GM10248 (cell line): ENCODE measurements at regions not wholly inside any gene's neighbourhood (a gene's known extent, or its start where the extent isn't known, plus 50 kb on each side); places are given as distances from the start of the nearest gene placed in this dataset.
"Not testable (repeated sequence)": the region's sequence is repeated elsewhere in the genome, so short reads cannot be mapped to it uniquely, and the experiment has no call there.

ENCODE experiments used
- CTCF ChIA-PET: fragments of 300-600 bp; sonication (Branson Sonifier 250); formaldehyde crosslinking; extraction: SDS; loops from one replicate; lab custom pipeline; 2021; ENCODE audit warnings: antibody characterized with exemption; lab: Yijun Ruan, JAX
- POLR2A ChIA-PET: fragments of 350-650 bp; sonication (Branson Sonifier 250); formaldehyde crosslinking; extraction: SDS; loops from one replicate; lab custom pipeline; 2020; ENCODE audit warnings: antibody characterized with exemption; lab: Yijun Ruan, JAX
- DNase-seq: peaks from one replicate; pipeline ENCODE4 v3.0.0; 2012; ENCODE audit errors: extremely low spot score
- CTCF ChIP-seq: IDR thresholded peaks from 2 replicates; pipeline ENCODE4 v1.5.1; 2012; ENCODE audit warnings: mild to moderate bottlenecking, low read depth; ENCODE audit errors: extremely low read depth, missing control alignments, control extremely low read depth

DNA sequence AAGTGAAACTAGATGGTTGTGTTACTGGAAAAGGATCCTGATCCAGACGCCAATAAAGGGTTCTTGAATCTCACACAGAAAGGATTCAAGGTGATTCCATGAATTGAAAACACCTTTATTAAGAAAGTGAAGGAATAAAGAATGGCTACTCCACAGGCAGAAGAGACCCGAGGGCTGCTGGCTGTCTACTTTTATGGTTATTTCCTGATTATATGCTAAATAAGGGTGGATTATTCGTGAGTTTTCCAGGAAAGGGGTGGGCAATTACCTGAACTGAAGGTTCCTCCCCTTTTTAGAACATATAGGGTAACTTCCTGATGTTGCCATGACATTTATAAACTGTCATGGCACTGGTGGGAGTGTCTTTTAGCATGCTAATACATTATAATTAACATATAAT, 50.9 kb upstream of the WARS2 start:
- no peak for TF ChIP-seq CTCF
- POLR2A ChIA-PET = no interaction called here
- no peak for DNase-seq
- CTCF ChIA-PET = no interaction called here

- DNase-seq = no peak
- ChIA-PET POLR2A (no interaction called here), CTCF (interaction anchor here (1.4 kb wide), 1 partner anchor 32 kb away, joined by 3 read pairs; no protein-coding TSS in a partner anchor)
- no peak for TF ChIP-seq CTCF
Measured at GRCh38 chr1:119204197-119204960, 63.9 kb upstream of the WARS2 start.

DNA sequence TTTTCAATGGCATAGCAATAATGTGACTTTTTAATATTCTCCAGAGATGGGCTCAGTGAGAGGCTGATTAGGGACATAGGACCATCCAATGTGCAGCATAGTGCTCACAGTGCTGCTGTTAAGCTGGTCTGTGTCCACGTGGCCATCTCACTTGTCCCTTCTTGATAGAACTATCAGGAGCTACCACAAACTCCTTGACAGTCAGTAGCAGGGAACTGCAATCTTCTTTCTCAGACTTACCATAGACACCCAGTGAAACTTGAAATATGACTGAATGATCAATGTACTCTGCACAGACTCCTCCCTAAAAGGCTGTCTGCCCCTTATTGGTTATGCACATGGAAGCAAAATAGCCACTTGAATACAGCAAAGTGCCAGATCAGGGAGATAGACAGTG, 64.5 kb upstream of the WARS2 start:
- CTCF ChIA-PET = interaction anchor here (1.4 kb wide), 1 partner anchor 31 kb away, joined by 3 read pairs; no protein-coding TSS in a partner anchor
- POLR2A ChIA-PET = no interaction called here
- TF ChIP-seq CTCF = no peak
- DNase-seq = no peak

GRCh38 chr1:119209061-119209460, 68.6 kb upstream of the WARS2 start:
- CTCF ChIA-PET = no interaction called here

DNA sequence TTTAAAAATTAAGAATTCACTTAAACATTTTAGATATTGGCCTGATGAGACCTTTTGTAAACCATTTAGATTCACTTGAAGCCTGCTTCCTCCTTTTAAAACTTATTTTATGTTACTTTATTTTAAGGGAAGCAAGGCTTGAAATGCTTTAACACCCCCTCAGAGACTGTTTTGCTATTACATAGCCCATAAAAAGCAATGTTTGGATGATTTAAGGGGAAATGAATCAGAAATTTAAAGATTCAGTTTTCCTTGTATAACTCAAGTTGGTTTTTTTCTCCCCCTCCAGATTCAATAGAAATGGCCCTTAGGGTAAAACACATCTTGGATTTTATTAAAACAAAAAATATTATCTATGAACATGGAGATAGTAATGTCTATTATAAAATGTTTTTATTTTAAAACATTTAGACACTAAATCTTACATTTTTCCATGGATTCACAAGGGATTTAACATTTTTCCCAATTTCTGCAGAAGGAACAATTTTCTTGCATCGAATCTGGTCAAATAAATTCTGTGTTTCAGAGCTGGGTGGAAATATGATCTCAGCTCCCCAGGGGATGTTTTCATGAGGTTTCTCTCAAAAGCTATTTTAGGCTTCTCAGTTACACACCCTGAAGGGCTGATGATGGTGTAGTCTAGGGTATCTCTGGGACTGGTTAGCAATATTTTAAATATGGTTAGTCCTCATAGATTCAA, 69.3 kb upstream of the WARS2 start:
- CTCF ChIA-PET = no interaction called here
- DNase-seq = no peak

More at GRCh38 chr1:119209061-119209460, 68.6 kb upstream of the WARS2 start:
- TF ChIP-seq CTCF = no peak
- POLR2A ChIA-PET = no interaction called here
- no peak for DNase-seq

GRCh38 chr1:119210296-119210649, 69.8 kb upstream of the WARS2 start:
- DNase-seq = no peak
- no peak for TF ChIP-seq CTCF
- ChIA-PET POLR2A (no interaction called here), CTCF (interaction anchor here (1.3 kb wide), 1 partner anchor 11 kb away, joined by 4 read pairs; no protein-coding TSS in a partner anchor)

More for the DNA sequence above, 69.3 kb upstream of the WARS2 start:
- POLR2A ChIA-PET = no interaction called here
- no peak for TF ChIP-seq CTCF

- DNase-seq, POLR2A ChIA-PET, CTCF ChIA-PET: not testable (repeated sequence)
Measured at GRCh38 chr1:119213213-119213612, 72.8 kb upstream of the WARS2 start.

GRCh38 chr1:119214961-119215360, 74.5 kb upstream of the WARS2 start:
- POLR2A ChIA-PET, CTCF ChIA-PET, DNase-seq: not testable (repeated sequence)
